ENCODE measurements at regions not wholly inside any gene's neighbourhood (a gene's known extent, or its start where the extent isn't known, plus 50 kb on each side); places are given as distances from the start of the nearest gene placed in this dataset.

GRCh38 chr10:52682766-52683165 lies 89.8 kb downstream of the MBL2 start:
- no peak for DNase-seq
- H3K4me3 ChIP-seq: no peak overlapping the region
- H3K27me3 ChIP-seq: no peaks in the 10 kb centered on the region
- WGBS (ENCODE audit: insufficient coverage, low coverage, low lambda C conversion rate, missing lambda C conversion rate): 39% methylated on average over 1 of the region's 1 CpG
- ATAC-seq: no peak
- intact Hi-C loops (cut with DNase I): no loop called here
- TF ChIP-seq POLR2A (IDR thresholded peaks at IDR 0.05): no peak
- TF ChIP-seq, protein P1, sequence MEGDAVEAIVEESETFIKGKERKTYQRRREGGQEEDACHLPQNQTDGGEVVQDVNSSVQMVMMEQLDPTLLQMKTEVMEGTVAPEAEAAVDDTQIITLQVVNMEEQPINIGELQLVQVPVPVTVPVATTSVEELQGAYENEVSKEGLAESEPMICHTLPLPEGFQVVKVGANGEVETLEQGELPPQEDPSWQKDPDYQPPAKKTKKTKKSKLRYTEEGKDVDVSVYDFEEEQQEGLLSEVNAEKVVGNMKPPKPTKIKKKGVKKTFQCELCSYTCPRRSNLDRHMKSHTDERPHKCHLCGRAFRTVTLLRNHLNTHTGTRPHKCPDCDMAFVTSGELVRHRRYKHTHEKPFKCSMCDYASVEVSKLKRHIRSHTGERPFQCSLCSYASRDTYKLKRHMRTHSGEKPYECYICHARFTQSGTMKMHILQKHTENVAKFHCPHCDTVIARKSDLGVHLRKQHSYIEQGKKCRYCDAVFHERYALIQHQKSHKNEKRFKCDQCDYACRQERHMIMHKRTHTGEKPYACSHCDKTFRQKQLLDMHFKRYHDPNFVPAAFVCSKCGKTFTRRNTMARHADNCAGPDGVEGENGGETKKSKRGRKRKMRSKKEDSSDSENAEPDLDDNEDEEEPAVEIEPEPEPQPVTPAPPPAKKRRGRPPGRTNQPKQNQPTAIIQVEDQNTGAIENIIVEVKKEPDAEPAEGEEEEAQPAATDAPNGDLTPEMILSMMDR (IDR thresholded peaks at IDR 0.05): no peak
- no peaks in the 10 kb centered on the region for H3K9me3 ChIP-seq
- H3K36me3 ChIP-seq: no peaks in the 10 kb centered on the region
- H3K4me1 ChIP-seq: no peaks in the 10 kb centered on the region
- H3K27ac ChIP-seq: no peak overlapping the region

DNA sequence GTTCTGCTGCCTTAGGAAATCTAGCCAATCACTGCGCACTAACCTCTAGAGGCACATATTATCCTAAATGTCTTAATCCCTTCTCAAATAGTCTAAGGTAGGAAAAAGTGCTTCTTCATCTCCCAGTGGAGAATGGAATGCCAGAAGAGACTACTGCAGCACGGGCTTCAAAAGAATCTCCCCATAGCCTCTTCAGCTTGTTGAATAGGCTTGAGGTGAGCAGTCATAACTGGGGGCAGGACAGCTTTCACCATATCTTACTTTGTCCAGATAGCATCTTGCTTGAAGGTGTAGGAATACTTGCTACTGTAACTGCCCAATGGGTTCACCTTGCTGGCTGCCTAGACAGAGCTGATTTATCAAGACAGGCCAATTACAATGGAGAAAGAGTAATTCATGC lies 88.8 kb downstream of the MBL2 start:
- DNase-seq (no peak), ATAC-seq (no peak)
- Histone ChIP-seq H3K36me3 (no peaks in the 10 kb centered on the region), H3K9me3 (no peaks in the 10 kb centered on the region), H3K27me3 (no peaks in the 10 kb centered on the region), H3K4me1 (no peaks in the 10 kb centered on the region), H3K4me3 (no peak overlapping the region), H3K27ac (no peak overlapping the region)
- TF ChIP-seq, protein P1 (IDR thresholded peaks at IDR 0.05): no peak
- TF ChIP-seq POLR2A (IDR thresholded peaks at IDR 0.05): no peak
- intact Hi-C loops (cut with DNase I): no loop called here
- 79% methylated on average over 2 of the region's 2 CpGs for WGBS (ENCODE audit: insufficient coverage, low coverage, low lambda C conversion rate, missing lambda C conversion rate)

GRCh38 chr10:52688899-52689298 lies 83.7 kb downstream of the MBL2 start:
- WGBS (ENCODE audit: insufficient coverage, low coverage, low lambda C conversion rate, missing lambda C conversion rate): 76% methylated on average over 6 of the region's 6 CpGs
- Histone ChIP-seq H3K36me3 (no peaks in the 10 kb centered on the region), H3K4me3 (no peak overlapping the region), H3K27ac (no peak overlapping the region), H3K27me3 (no peaks in the 10 kb centered on the region), H3K4me1 (no peaks in the 10 kb centered on the region), H3K9me3 (no peaks in the 10 kb centered on the region)
- no peak for ATAC-seq
- TF ChIP-seq, protein P1 (IDR thresholded peaks at IDR 0.05): no peak
- TF ChIP-seq POLR2A (IDR thresholded peaks at IDR 0.05): no peak
- no peak for DNase-seq
- intact Hi-C loops (cut with DNase I): no loop called here

DNA sequence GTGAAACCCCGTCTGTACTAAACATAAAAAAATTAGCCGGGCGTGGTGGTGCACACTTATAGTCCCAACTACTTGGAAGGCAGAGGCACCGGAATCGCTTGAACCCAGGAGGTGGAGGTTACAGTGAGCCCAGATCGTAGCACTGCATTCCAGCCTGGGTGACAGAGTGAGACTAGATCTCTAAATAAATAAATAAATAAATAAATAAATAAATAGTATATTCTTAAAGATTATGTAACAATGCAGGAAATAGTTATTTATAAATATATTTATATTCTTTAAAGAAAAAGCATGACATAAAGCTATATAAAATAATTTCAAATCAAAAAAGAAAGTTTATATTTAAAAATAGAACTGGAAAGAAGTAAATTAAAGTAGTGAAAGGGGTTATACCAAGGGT lies 76.4 kb downstream of the MBL2 start:
- Histone ChIP-seq H3K27me3 (no peaks in the 10 kb centered on the region), H3K27ac (no peak overlapping the region), H3K4me1 (no peaks in the 10 kb centered on the region), H3K4me3 (no peak overlapping the region), H3K36me3 (no peaks in the 10 kb centered on the region), H3K9me3 (no peaks in the 10 kb centered on the region)
- ATAC-seq (no peak), DNase-seq (no peak)
- 83% methylated on average over 6 of the region's 6 CpGs for WGBS (ENCODE audit: insufficient coverage, low coverage, low lambda C conversion rate, missing lambda C conversion rate)
- intact Hi-C loops (cut with DNase I): no loop called here
- TF ChIP-seq, protein P1 (IDR thresholded peaks at IDR 0.05): no peak
- no peak for TF ChIP-seq POLR2A (IDR thresholded peaks at IDR 0.05)

- Histone ChIP-seq H3K9me3 (no peaks in the 10 kb centered on the region), H3K36me3 (no peaks in the 10 kb centered on the region), H3K4me1 (no peaks in the 10 kb centered on the region), H3K4me3 (no peak overlapping the region), H3K27ac (no peak overlapping the region), H3K27me3 (no peaks in the 10 kb centered on the region)
- 27% methylated on average over 2 of the region's 2 CpGs for WGBS (ENCODE audit: insufficient coverage, low coverage, low lambda C conversion rate, missing lambda C conversion rate)
- DNase-seq (no peak), ATAC-seq (no peak)
- intact Hi-C loops (cut with DNase I): no loop called here
- TF ChIP-seq POLR2A (IDR thresholded peaks at IDR 0.05): no peak
- TF ChIP-seq, protein P1 (IDR thresholded peaks at IDR 0.05): no peak
Observed at GRCh38 chr10:52701647-52702046, 70.9 kb downstream of the MBL2 start.
